NCI-H2196 treated with DMSO at 0.1 percent for 48 hours (cell line): ENCODE measurements at regions not wholly inside any gene's neighbourhood (a gene's known extent, or its start where the extent isn't known, plus 50 kb on each side); places are given as distances from the start of the nearest gene placed in this dataset.
"Not testable (repeated sequence)": the region's sequence is repeated elsewhere in the genome, so short reads cannot be mapped to it uniquely, and the experiment has no call there.

Experiments
- DNase-seq: peaks from one replicate; lab custom pipeline; 2025; ENCODE audit not compliant: unreplicated experiment; lab: John Stamatoyannopoulos, UW

GRCh38 chr6:56840467-56841380 lies 114.2 kb upstream of the BEND6 start:
- no peak for DNase-seq

GRCh38 chr6:56839533-56840183 lies 115.2 kb upstream of the BEND6 start:
- no peak for DNase-seq

GRCh38 chr6:56838965-56839364 lies 115.9 kb upstream of the BEND6 start:
- no peak for DNase-seq

- no peak for DNase-seq
Observed at GRCh38 chr6:56838016-56838555, 116.8 kb upstream of the BEND6 start.

DNA sequence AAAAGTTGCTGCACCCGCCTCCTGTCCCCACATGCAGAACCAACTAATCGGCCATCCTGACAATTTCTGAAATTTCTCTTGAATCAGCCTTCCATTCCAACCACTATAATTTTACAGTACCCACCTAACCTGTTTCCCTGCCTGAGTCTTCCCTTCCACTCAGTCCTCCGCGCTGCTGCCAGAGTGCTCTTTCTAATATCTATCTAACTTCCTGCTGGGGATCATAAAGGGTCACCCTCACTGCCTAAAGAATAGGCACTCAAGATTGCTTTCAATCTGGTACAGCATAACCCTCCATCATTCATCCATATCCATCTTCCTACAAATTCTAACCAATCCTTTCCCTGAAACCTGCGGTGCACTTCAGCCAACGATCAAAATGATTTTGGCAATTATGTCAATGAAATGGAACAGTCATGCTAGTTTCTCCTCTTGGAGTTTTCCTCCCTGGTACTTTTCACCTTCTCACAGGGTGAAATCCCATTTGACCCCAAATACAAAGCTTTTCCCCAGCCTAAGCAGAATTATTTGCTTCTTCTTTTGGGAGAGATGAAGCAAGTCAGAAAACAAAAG lies 117.5 kb upstream of the BEND6 start:
- DNase-seq = no peak

- no peak for DNase-seq
Observed at GRCh38 chr6:56835612-56836011, 119.3 kb upstream of the BEND6 start.

DNA sequence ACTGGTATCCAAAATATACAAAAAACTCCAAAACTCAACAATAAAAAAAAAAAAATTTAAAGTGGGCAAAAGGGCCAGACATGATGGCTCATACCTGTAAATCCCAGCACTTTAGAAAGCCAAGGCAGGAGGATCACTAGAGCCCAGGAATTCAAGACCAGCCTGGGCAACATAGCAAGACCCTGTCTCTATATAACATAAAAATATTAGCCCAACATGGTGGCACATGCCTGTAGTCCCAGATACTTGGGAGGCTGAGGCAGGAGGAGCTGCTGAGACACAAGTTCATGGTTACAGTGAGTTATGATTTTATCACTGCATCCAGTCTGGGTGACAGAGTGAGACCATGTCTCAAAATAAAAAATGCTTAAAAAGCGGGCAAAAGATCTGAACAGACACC lies 121.0 kb upstream of the BEND6 start:
- no peak for DNase-seq

GRCh38 chr6:56833127-56833791 lies 121.6 kb upstream of the BEND6 start:
- DNase-seq = no peak

- no peak for DNase-seq
Observed at GRCh38 chr6:56832225-56832624, 122.7 kb upstream of the BEND6 start.

DNA sequence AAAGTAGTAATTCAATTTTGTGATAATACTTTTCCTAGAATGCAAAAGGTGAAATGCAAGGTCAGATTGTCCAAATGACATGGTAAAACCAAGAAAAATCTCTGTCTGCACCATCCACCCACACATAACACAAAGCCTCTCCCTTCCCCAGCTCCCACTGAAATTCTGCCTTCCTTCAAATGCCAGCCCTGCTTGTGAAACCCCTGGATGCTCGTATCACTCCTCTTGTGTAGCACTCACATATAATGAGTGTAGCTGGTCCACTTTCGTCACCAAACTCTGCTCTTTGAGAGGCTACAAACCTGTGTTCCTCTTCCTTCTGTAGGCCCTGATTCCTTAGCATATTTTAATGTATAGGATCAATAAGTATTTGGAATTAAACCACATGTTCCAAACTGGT lies 123.6 kb upstream of the BEND6 start:
- DNase-seq = no peak

GRCh38 chr6:56827908-56828649 lies 126.8 kb upstream of the BEND6 start:
- no peak for DNase-seq

GRCh38 chr6:56824431-56824830 lies 130.5 kb upstream of the BEND6 start:
- not testable (repeated sequence) for DNase-seq

DNA sequence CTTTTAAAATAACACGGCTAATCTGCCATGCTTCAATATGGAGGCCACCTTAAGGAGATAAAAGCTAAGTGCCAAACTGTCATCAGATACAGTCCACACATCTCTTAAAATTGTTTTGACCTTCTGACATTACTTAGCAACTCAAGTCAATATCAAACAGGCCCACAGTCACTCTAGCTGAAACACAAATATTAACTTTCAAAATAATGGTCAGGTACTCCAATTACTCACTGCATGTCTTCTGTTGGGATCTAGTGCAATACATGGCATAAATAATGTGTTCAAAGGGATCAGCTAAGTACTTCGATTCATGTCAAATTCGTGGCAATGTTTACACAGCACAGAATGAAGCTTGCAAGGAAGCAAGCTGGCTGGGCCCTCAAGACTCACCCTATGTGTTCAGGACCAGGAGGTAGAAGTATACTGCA lies 133.9 kb upstream of the BEND6 start:
- no peak for DNase-seq

GRCh38 chr6:56820060-56820459 lies 134.8 kb upstream of the BEND6 start:
- no peak for DNase-seq

DNA sequence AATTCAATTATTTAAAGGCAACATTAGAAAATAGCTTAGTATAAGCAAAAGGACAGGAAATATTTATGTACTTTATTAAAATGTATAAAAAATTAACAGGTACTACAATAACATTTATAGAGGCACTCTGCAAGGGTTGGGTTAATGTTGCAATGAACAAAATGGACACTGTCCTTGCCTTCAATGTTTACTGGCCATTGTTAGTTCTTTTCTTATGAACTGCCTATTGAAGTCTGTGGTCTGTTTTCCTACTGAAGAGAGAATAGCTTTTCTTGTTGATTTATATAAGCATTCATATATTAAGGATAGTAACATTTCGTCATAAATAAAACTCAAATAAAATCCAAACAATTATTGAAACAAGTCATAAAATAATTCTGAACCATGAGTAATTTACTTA lies 135.3 kb upstream of the BEND6 start:
- DNase-seq = no peak

- DNase-seq = no peak
Observed at GRCh38 chr6:56816370-56816769, 138.5 kb upstream of the BEND6 start.

DNA sequence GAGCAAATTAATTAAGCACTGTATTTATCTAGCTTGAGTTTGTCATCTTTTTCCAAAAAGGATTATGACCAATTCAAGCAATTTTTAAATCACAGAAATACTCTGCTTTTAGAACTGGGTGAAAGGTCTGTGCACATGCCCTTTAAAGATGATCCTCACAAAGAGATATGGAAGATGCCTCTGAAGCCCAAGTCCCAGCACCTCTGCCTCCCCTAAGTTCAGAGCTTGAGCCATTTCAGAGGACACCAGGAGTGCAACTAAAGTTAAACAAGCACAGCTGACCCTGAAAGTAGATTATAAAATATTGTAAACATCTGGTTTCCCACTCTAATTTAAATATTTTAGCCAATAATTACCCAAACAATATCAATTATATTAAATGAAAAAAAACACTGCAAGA lies 139.5 kb upstream of the BEND6 start:
- DNase-seq = no peak

DNA sequence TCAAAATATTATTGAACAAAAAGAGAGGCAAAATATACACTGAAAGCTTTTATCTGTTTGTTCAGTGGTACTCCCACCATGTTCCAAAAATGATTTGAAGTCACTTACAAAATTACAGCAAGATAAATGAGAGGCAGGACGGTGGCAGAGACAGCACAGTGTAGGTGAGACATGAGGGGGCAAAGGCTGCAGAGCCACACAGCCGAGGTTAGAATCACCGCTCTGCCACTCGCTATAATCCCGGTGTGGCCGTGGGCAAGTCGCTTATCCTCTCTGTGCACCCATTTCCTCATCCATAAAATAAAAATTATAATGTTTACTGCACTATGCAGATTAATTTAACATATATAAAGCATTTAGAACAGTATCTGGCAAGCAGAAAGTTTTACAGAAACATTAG lies 140.1 kb upstream of the BEND6 start:
- no peak for DNase-seq

DNA sequence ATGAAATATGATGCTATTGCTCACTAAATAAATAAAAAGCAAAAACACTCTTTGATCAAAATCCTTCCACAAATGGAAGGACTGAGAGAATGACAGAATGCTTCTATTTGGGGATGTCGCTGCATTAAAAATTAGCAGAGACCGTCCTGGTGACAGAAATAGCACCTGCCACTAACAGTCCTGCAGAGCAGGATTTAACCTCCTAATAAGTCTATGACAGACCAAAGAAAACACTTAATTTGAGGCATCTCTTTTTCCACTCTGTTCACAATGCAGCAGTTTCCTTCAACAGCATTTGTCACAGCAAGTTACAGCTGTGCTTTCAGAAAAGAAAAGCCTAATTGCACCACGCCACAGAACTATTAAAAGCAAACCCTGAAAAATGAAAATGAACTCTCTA lies 140.6 kb upstream of the BEND6 start:
- DNase-seq = no peak

- DNase-seq = not testable (repeated sequence)
Observed at GRCh38 chr6:56812851-56813250, 142.1 kb upstream of the BEND6 start.
